COLO829 (cell line): ENCODE measurements at regions not wholly inside any gene's neighbourhood (a gene's known extent, or its start where the extent isn't known, plus 50 kb on each side); places are given as distances from the start of the nearest gene placed in this dataset.

Experiments
- DNase-seq: peaks from one replicate; pipeline ENCODE4 v3.0.0; 2012; ENCODE audit warnings: low spot score

- DNase-seq, result no peak
Observed at GRCh38 chr16:72317446-72317845, 145.5 kb upstream of the PMFBP1 start.

GRCh38 chr16:72313903-72314302 lies 141.9 kb upstream of the PMFBP1 start:
- DNase-seq, result no peak

GRCh38 chr16:72312828-72313227 lies 140.9 kb upstream of the PMFBP1 start:
- DNase-seq, result no peak

GRCh38 chr16:72311426-72311825 lies 139.5 kb upstream of the PMFBP1 start:
- no peak for DNase-seq

- no peak for DNase-seq
Observed at GRCh38 chr16:72309001-72309400, 137.0 kb upstream of the PMFBP1 start.

GRCh38 chr16:72308396-72308795 lies 136.4 kb upstream of the PMFBP1 start:
- no peak for DNase-seq

- DNase-seq, result no peak
Observed at GRCh38 chr16:72302332-72302731, 130.4 kb upstream of the PMFBP1 start.

GRCh38 chr16:72301523-72302236 lies 129.7 kb upstream of the PMFBP1 start:
- DNase-seq, result no peak

GRCh38 chr16:72300892-72301291 lies 128.9 kb upstream of the PMFBP1 start:
- no peak for DNase-seq

- DNase-seq, result no peak
Observed at GRCh38 chr16:72299684-72300243, 127.8 kb upstream of the PMFBP1 start.

- DNase-seq, result no peak
Observed at GRCh38 chr16:72298961-72299360, 127.0 kb upstream of the PMFBP1 start.

GRCh38 chr16:72295914-72296313 lies 124.0 kb upstream of the PMFBP1 start:
- no peak for DNase-seq

GRCh38 chr16:72291531-72291981 lies 119.6 kb upstream of the PMFBP1 start:
- peak; percentile 66 for DNase-seq

- DNase-seq, result no peak
Observed at GRCh38 chr16:72291121-72291520, 119.2 kb upstream of the PMFBP1 start.

GRCh38 chr16:72287649-72288048 lies 115.7 kb upstream of the PMFBP1 start:
- DNase-seq, result no peak

GRCh38 chr16:72286936-72287620 lies 115.1 kb upstream of the PMFBP1 start:
- DNase-seq, result no peak

- DNase-seq, result no peak
Observed at GRCh38 chr16:72285728-72286127, 113.8 kb upstream of the PMFBP1 start.

GRCh38 chr16:72285324-72285723 lies 113.4 kb upstream of the PMFBP1 start:
- no peak for DNase-seq

GRCh38 chr16:72284042-72284789 lies 112.3 kb upstream of the PMFBP1 start:
- DNase-seq, result no peak

- no peak for DNase-seq
Observed at GRCh38 chr16:72282362-72282761, 110.4 kb upstream of the PMFBP1 start.

GRCh38 chr16:72278301-72278700 lies 106.3 kb upstream of the PMFBP1 start:
- no peak for DNase-seq

GRCh38 chr16:72277749-72278148 lies 105.8 kb upstream of the PMFBP1 start:
- DNase-seq, result no peak
